Mesenchymal stem cell (in vitro differentiated cells and primary cell): ENCODE measurements at regions not wholly inside any gene's neighbourhood (a gene's known extent, or its start where the extent isn't known, plus 50 kb on each side); places are given as distances from the start of the nearest gene placed in this dataset.
"Not testable (repeated sequence)": the region's sequence is repeated elsewhere in the genome, so short reads cannot be mapped to it uniquely, and the experiment has no call there.

Experiments
- DNase-seq: peaks from one replicate; pipeline ENCODE4 v3.0.0-alpha.2; 2013
- H2AFZ ChIP-seq: one replicate; pipeline ENCODE4 v1.6.1; 2013; ENCODE audit warnings: low read depth, mild to moderate bottlenecking, control low read depth, inconsistent platforms, low read length, moderate library complexity
- H2AK5ac ChIP-seq: 2 replicates; pipeline ENCODE4 v1.6.1; 2013; ENCODE audit warnings: low read length, moderate library complexity, mild to moderate bottlenecking, inconsistent platforms; ENCODE audit not compliant: severe bottlenecking
- H2BK120ac ChIP-seq: one replicate; pipeline ENCODE4 v1.6.1; 2013; ENCODE audit warnings: low read depth, mild to moderate bottlenecking, inconsistent platforms, low read length, moderate library complexity
- H2BK12ac ChIP-seq, 2 experiments: one replicate each; pipeline ENCODE4 v1.6.1; 2013; ENCODE audit warnings: inconsistent platforms in 2 of 2, low read length in 2 of 2, mild to moderate bottlenecking in 2 of 2, moderate library complexity in 2 of 2, control low read depth in 1 of 2
- H2BK15ac ChIP-seq: one replicate; pipeline ENCODE4 v1.6.1; 2013; ENCODE audit warnings: mild to moderate bottlenecking, low read depth, inconsistent platforms; ENCODE audit not compliant: poor library complexity, severe bottlenecking
- H2BK5ac ChIP-seq: 2 replicates; pipeline ENCODE4 v1.6.1; 2013; ENCODE audit warnings: low read depth, mild to moderate bottlenecking, low read length, control low read depth, inconsistent platforms; ENCODE audit not compliant: poor library complexity, severe bottlenecking
- H3K14ac ChIP-seq, 2 experiments: one replicate each; pipeline ENCODE4 v1.6.1; 2013; ENCODE audit warnings: inconsistent platforms in 2 of 2, low read length in 2 of 2, control low read depth in 1 of 2, mild to moderate bottlenecking in 1 of 2, moderate library complexity in 1 of 2
- H3K18ac ChIP-seq, 2 experiments: one replicate each; pipeline ENCODE4 v1.6.1; 2013; ENCODE audit warnings: inconsistent platforms in 2 of 2, low read length in 2 of 2, control low read depth in 1 of 2, low read depth in 1 of 2, mild to moderate bottlenecking in 1 of 2
- H3K23ac ChIP-seq, 2 experiments: one replicate each; pipeline ENCODE4 v1.6.1; 2013; ENCODE audit warnings: inconsistent platforms in 2 of 2, low read length in 2 of 2, mild to moderate bottlenecking in 2 of 2, moderate library complexity in 2 of 2, control low read depth in 1 of 2
- H3K27ac ChIP-seq: 2 replicates; pipeline ENCODE4 v1.5.1; 2013; ENCODE audit warnings: mild to moderate bottlenecking, moderate library complexity, low read length, control low read depth, inconsistent platforms; ENCODE audit not compliant: poor library complexity, severe bottlenecking
- H3K27me3 ChIP-seq, 2 experiments: 2 replicates each; pipeline versions ENCODE4 v1.6.1 to v1.7.0; 2013; ENCODE audit warnings: low read length in 2 of 2, mild to moderate bottlenecking in 2 of 2, moderate library complexity in 2 of 2, control low read depth in 1 of 2, inconsistent platforms in 1 of 2; ENCODE audit not compliant: control insufficient read depth in 1 of 2, insufficient read depth in 1 of 2
- H3K36me3 ChIP-seq, 2 experiments: 2 replicates each; pipeline versions ENCODE4 v1.6.1 to v1.7.0; 2013; ENCODE audit warnings: low read length in 2 of 2, control low read depth in 1 of 2, inconsistent platforms in 1 of 2, low read depth in 1 of 2, mild to moderate bottlenecking in 1 of 2; ENCODE audit not compliant: insufficient read depth in 2 of 2, control insufficient read depth in 1 of 2
- H3K4ac ChIP-seq, 2 experiments: one replicate each; pipeline ENCODE4 v1.6.1; 2013; ENCODE audit warnings: inconsistent platforms in 2 of 2, low read length in 2 of 2, mild to moderate bottlenecking in 2 of 2, moderate library complexity in 2 of 2, control low read depth in 1 of 2, low read depth in 1 of 2
- H3K4me1 ChIP-seq: 2 replicates; pipeline ENCODE4 v1.6.1; 2013; ENCODE audit warnings: low read depth, low read length, control low read depth; ENCODE audit not compliant: control insufficient read depth, insufficient read depth
- H3K4me2 ChIP-seq: 2 replicates; pipeline ENCODE4 v1.6.1; 2013; ENCODE audit warnings: low read length, mild to moderate bottlenecking, inconsistent platforms; ENCODE audit not compliant: poor library complexity, severe bottlenecking
- H3K4me3 ChIP-seq, 2 experiments: 2 replicates each; pipeline versions ENCODE4 v1.5.1 to v1.7.0; 2013; ENCODE audit warnings: low read length in 2 of 2, mild to moderate bottlenecking in 2 of 2, control low read depth in 1 of 2, low read depth in 1 of 2; ENCODE audit not compliant: insufficient read depth in 1 of 2
- H3K79me1 ChIP-seq: replicated peaks from 2 replicates; pipeline ENCODE4 v1.6.1; 2013; ENCODE audit warnings: mild to moderate bottlenecking, control low read depth, low read length, inconsistent platforms; ENCODE audit not compliant: poor library complexity, severe bottlenecking
- H3K9ac ChIP-seq: 2 replicates; pipeline ENCODE4 v1.7.0; 2013; ENCODE audit warnings: mild to moderate bottlenecking, low read length, moderate library complexity
- H3K9me3 ChIP-seq: 2 replicates; pipeline ENCODE4 v1.7.0; 2013; ENCODE audit warnings: mild to moderate bottlenecking, low read length; ENCODE audit not compliant: control insufficient read depth
- H4K8ac ChIP-seq: one replicate; pipeline ENCODE4 v1.6.1; 2013; ENCODE audit warnings: inconsistent platforms, mild to moderate bottlenecking, low read length, moderate library complexity
- H4K91ac ChIP-seq: one replicate; pipeline ENCODE4 v1.6.1; 2013; ENCODE audit warnings: mild to moderate bottlenecking, low read length, inconsistent platforms
- WGBS: methylation state at CpG from one replicate; pipeline ENCODE4 v1.1.7; 2013; ENCODE audit warnings: mixed read lengths; 5-methylcytosine and 5-hydroxymethylcytosine counted together

DNA sequence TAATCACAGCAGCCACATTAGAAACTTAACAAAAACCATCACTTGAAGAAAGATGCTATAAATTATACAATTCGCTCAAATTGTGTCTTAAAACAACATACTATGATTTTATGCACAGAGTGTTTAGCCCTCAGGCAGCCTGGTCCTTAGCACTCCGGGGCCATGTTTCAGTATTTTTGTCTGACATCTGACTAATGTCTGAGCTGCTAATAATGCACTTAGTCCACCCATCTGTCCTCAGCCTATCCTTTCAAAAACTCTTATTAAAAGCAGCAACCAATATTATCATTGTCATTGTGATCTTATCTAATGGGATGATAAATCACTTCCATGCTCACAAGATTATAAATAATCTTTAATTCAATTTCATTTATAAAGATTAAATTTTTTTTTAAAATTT lies 602.7 kb upstream of the FOXG1 start:
- Histone ChIP-seq H2AFZ (no peak overlapping the region), H4K91ac (no peak overlapping the region), H3K4me3 (no peak overlapping the region), H3K18ac (no peak overlapping the region), H3K4ac (no peak overlapping the region), H3K36me3 (no peaks in the 10 kb centered on the region), H3K9ac (no peak overlapping the region), H4K8ac (no peak overlapping the region), H2BK15ac (no peak overlapping the region), H2BK12ac (no peak overlapping the region), H2BK5ac (no peak overlapping the region), H2AK5ac (no peak overlapping the region), H3K14ac (no peak overlapping the region), H3K79me1 (no peaks in the 10 kb centered on the region), H3K27ac (no peak overlapping the region), H3K9me3 (peaks cover 9% of the 10 kb centered on the region), H3K23ac (no peak overlapping the region), H2BK120ac (no peak overlapping the region), H3K27me3 (no peaks in the 10 kb centered on the region), H3K4me1 (no peaks in the 10 kb centered on the region), H3K4me2 (no peak overlapping the region)
- WGBS = 66% methylated on average over 2 of the region's 2 CpGs
- no peak for DNase-seq

DNA sequence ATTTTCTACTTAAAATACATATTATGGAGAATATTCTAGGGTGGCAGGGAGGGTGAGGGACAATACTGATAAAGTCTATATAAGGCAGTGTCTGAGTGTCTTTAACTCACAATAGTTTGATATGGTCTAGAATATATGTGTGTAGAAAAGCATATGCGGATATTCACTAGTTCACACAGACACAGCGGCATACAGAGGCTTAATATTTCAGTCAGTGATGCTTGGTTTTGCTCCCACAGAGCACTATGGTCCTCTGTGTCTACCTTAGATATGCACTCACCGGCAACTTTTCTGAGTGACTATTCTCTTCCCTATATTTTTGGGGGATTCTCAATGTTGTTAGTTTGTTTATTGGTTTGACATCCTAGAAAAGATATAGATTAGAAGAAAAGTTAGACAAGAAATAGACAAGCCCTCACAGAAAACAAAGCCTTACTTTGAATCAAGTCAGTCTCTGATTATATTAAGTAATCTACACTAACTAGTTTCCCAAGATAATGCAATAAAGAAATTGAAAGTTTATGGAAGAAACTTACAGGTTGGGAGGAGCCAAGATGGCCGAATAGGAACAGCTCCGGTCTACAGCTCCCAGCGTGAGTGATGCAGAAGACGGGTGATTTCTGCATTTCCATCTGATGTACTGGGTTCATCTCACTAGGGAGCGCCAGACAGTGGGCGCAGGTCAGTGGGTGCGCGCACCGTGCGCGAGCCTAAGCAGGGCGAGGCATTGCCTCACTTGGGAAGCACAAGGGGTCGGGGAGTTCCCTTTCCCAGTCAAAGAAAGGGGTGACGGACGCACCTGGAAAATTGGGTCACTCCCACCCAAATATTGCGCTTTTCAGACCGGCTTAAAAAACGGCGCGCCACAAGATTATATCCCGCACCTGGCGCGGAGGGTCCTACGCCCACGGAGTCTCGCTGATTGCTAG lies 578.4 kb upstream of the FOXG1 start:
- not testable (repeated sequence) for H3K27ac ChIP-seq, H3K4me1 ChIP-seq, H3K18ac ChIP-seq, H2BK12ac ChIP-seq, H3K4ac ChIP-seq, H3K9ac ChIP-seq, H3K79me1 ChIP-seq, H2BK15ac ChIP-seq, H3K23ac ChIP-seq, H4K8ac ChIP-seq, DNase-seq, H3K4me2 ChIP-seq, H3K27me3 ChIP-seq, H2AFZ ChIP-seq, H2AK5ac ChIP-seq, H3K14ac ChIP-seq, H2BK120ac ChIP-seq, H4K91ac ChIP-seq, H2BK5ac ChIP-seq, H3K36me3 ChIP-seq
- peaks cover 23% of the 10 kb centered on the region for H3K9me3 ChIP-seq
- WGBS = 89% methylated on average over 26 of the region's 29 CpGs
- H3K4me3 ChIP-seq = peak overlapping the region in 1 of 2 experiments; percentile 46

DNA sequence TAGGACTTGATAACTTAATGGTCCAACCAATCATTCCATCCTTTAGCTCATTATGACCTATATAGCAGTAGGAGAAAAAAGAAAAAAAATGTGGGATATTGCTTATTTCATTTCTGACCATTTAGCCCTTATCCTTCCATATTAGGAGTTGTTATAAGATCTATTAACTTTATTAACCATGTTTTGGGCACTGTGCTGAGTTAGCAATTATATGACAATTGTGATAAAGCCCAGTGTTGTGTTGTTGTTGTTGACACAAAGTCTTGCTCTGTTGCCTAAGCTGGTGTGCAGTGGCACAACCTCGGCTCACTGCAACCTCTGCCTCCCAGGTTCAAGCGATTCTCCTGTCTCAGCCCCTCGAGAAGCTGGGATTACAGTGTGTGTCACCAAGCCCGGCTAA lies 569.7 kb upstream of the FOXG1 start:
- no peak overlapping the region for H2AFZ ChIP-seq
- no peak overlapping the region for H3K27ac ChIP-seq
- no peak overlapping the region for H3K4me2 ChIP-seq
- no peak overlapping the region for H3K4me3 ChIP-seq
- WGBS = 70% methylated on average over 4 of the region's 4 CpGs
- H2BK12ac ChIP-seq = no peak overlapping the region
- no peak overlapping the region for H2BK5ac ChIP-seq
- no peak for DNase-seq
- H3K14ac ChIP-seq = no peak overlapping the region
- no peak overlapping the region for H3K4ac ChIP-seq
- no peak overlapping the region for H3K9ac ChIP-seq
- no peak overlapping the region for H2AK5ac ChIP-seq
- no peak overlapping the region for H2BK15ac ChIP-seq
- H3K27me3 ChIP-seq = no peaks in the 10 kb centered on the region
- no peak overlapping the region for H4K8ac ChIP-seq
- no peak overlapping the region for H3K23ac ChIP-seq
- H3K9me3 ChIP-seq = no peaks in the 10 kb centered on the region
- H2BK120ac ChIP-seq = no peak overlapping the region
- H4K91ac ChIP-seq = no peak overlapping the region
- no peaks in the 10 kb centered on the region for H3K4me1 ChIP-seq
- no peaks in the 10 kb centered on the region for H3K79me1 ChIP-seq
- H3K18ac ChIP-seq = no peak overlapping the region
- no peaks in the 10 kb centered on the region for H3K36me3 ChIP-seq

DNA sequence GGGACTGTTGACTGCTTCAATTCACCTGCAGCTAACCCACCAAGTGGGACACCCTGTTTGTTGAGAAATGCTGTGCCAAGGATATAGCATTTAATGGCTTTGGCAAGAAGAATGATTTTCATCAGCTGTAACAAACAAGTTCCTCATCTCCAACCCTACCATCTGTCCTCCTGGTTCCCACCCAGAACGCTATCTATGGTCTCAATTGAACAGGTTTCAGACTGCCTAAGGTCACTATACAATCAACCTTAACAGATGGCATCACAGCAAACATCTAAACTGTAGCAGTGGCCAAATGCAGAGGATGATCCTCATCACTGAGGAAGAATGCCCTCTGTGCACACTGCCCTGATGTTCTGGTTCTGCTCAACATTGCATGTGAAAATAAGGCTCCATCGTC lies 546.2 kb upstream of the FOXG1 start:
- no peak for DNase-seq
- peaks cover 11% of the 10 kb centered on the region for H3K9me3 ChIP-seq
- H3K23ac ChIP-seq = no peak overlapping the region
- WGBS = 67% methylated on average over 1 of the region's 2 CpGs
- no peak overlapping the region for H2BK120ac ChIP-seq
- H2BK12ac ChIP-seq = no peak overlapping the region
- H3K18ac ChIP-seq = no peak overlapping the region
- no peak overlapping the region for H3K4me2 ChIP-seq
- no peak overlapping the region for H3K14ac ChIP-seq
- H3K27ac ChIP-seq = no peak overlapping the region
- H3K4ac ChIP-seq = no peak overlapping the region
- H3K4me1 ChIP-seq = no peaks in the 10 kb centered on the region
- no peak overlapping the region for H2BK5ac ChIP-seq
- no peaks in the 10 kb centered on the region for H3K27me3 ChIP-seq
- H3K79me1 ChIP-seq = no peaks in the 10 kb centered on the region
- H4K8ac ChIP-seq = no peak overlapping the region
- no peak overlapping the region for H2AK5ac ChIP-seq
- no peak overlapping the region for H4K91ac ChIP-seq
- H3K9ac ChIP-seq = no peak overlapping the region
- H2AFZ ChIP-seq = no peak overlapping the region
- H3K36me3 ChIP-seq = no peaks in the 10 kb centered on the region
- no peak overlapping the region for H3K4me3 ChIP-seq
- H2BK15ac ChIP-seq = no peak overlapping the region
